ENCODE measurements at regions not wholly inside any gene's neighbourhood (a gene's known extent, or its start where the extent isn't known, plus 50 kb on each side); places are given as distances from the start of the nearest gene placed in this dataset.

GRCh38 chr4:14059006-14059405, 431.5 kb upstream of the BOD1L1 start:
- DNase-seq: no peak

GRCh38 chr4:14064984-14065383, 437.5 kb upstream of the BOD1L1 start:
- DNase-seq: no peak

- DNase-seq: no peak
Observed at GRCh38 chr4:14065406-14065805, 437.9 kb upstream of the BOD1L1 start.

GRCh38 chr4:14066979-14067378, 439.5 kb upstream of the BOD1L1 start:
- no peak for DNase-seq

- DNase-seq: no peak
Observed at GRCh38 chr4:14069886-14070285, 442.4 kb upstream of the BOD1L1 start.

- no peak for DNase-seq
Observed at GRCh38 chr4:14070289-14070880, 442.9 kb upstream of the BOD1L1 start.

- DNase-seq: no peak
Observed at GRCh38 chr4:14072506-14072905, 445.0 kb upstream of the BOD1L1 start.

GRCh38 chr4:14076776-14077175, 449.3 kb upstream of the BOD1L1 start:
- no peak for DNase-seq

- no peak for DNase-seq
Observed at GRCh38 chr4:14078326-14078725, 450.8 kb upstream of the BOD1L1 start.

GRCh38 chr4:14079601-14080000, 452.1 kb upstream of the BOD1L1 start:
- no peak for DNase-seq

- DNase-seq: no peak
Observed at GRCh38 chr4:14083150-14083549, 455.6 kb upstream of the BOD1L1 start.

GRCh38 chr4:14084598-14084997, 457.1 kb upstream of the BOD1L1 start:
- no peak for DNase-seq

GRCh38 chr4:14087459-14087858, 459.9 kb upstream of the BOD1L1 start:
- DNase-seq: no peak

GRCh38 chr4:14087921-14088320, 460.4 kb upstream of the BOD1L1 start:
- DNase-seq: no peak

- no peak for DNase-seq
Observed at GRCh38 chr4:14091531-14091930, 464.0 kb upstream of the BOD1L1 start.

GRCh38 chr4:14091966-14092365, 464.4 kb upstream of the BOD1L1 start:
- no peak for DNase-seq

- DNase-seq: no peak
Observed at GRCh38 chr4:14092741-14093140, 465.2 kb upstream of the BOD1L1 start.

- no peak for DNase-seq
Observed at GRCh38 chr4:14095831-14096230, 468.3 kb upstream of the BOD1L1 start.

GRCh38 chr4:14096396-14096965, 469.0 kb upstream of the BOD1L1 start:
- no peak for DNase-seq

GRCh38 chr4:14100349-14100748, 472.8 kb upstream of the BOD1L1 start:
- DNase-seq: no peak

GRCh38 chr4:14110407-14110806, 482.9 kb upstream of the BOD1L1 start:
- no peak for DNase-seq

- DNase-seq: no peak
Observed at GRCh38 chr4:14111730-14112181, 484.2 kb upstream of the BOD1L1 start.

GRCh38 chr4:14115106-14115505, 487.6 kb upstream of the BOD1L1 start:
- no peak for DNase-seq

GRCh38 chr4:14117575-14118238, 490.2 kb upstream of the BOD1L1 start:
- DNase-seq: no peak

- DNase-seq: no peak
Observed at GRCh38 chr4:14124816-14125215, 497.3 kb upstream of the BOD1L1 start.

Data from GOT3 (cell line).